ENCODE measurements at regions not wholly inside any gene's neighbourhood (a gene's known extent, or its start where the extent isn't known, plus 50 kb on each side); places are given as distances from the start of the nearest gene placed in this dataset.
"Not testable (repeated sequence)": the region's sequence is repeated elsewhere in the genome, so short reads cannot be mapped to it uniquely, and the experiment has no call there.

GRCh38 chr10:44754355-44754754, 156.8 kb upstream of the TMEM72 start:
- TF ChIP-seq CTCF (IDR thresholded peaks at IDR 0.05); EZH2 (IDR thresholded peaks at IDR 0.05; ENCODE audit: borderline replicate concordance, insufficient read depth, low read depth, low read length, poor library complexity, severe bottlenecking): not testable (repeated sequence)

Data from B cell (primary cell).